HT1080 (cell line): ENCODE measurements at regions not wholly inside any gene's neighbourhood (a gene's known extent, or its start where the extent isn't known, plus 50 kb on each side); places are given as distances from the start of the nearest gene placed in this dataset.

Experiments
- DNase-seq: peaks from one replicate; pipeline ENCODE4 v3.0.0-alpha.2; 2015; ENCODE audit warnings: low read depth

DNA sequence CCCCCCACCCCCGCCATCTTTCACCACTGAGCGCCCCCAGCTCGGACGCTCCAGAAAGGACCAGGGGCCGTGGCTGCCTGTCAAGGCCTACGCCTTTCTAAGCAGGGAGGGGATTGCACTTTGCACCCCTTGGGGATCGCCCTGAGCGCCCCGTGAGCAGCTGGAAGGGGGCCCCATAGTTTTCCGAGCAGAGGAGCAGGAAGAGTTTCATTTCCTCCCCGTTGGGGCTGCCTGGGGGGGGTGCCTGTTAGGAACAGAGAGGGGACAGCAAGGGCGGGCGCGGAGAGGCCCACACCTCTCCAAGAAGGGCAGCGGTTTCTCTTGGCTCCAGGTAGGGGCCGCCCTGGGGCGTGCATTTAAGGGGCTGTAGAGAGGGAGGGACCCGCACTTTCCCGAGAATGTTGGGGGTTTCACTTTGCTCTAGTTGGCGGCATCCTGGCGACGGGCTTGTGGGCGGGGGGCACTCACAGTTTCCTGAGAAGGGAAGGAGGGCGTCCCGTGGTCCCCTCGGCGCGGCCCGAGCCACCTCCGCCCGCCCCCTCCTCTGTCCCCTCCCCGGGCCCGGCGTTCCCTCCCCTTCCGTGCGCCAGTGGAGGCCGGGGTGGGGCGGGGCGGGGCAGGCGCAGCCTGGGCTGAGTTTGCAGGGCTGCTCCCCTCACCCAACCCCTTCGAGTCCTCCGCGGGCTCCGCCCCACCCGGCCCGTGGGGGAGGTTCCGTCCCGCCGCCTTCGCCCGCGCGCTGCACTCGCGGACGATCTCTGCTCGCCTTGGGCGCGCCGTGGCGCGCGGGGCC is 82.3 kb upstream of the CD99 start:
- peak; percentile 79 for DNase-seq

DNA sequence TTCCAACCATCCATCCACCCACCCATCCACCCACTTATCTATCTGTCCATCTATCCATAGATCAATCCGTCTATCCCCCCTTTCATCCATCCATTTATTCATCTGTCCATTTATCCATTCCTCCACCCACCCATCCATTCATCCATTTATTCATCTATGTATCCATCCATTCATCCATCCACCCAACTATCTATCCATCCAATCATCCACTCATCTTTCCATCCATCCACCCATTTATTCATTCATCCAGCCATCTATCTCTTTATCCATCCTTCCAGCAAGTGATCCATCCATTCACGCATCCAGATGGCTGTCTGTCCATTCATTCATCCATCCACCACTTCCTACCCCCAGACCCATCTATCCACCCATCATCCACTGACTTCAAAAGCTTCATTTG is 84.0 kb upstream of the CD99 start:
- DNase-seq, result no peak

DNA sequence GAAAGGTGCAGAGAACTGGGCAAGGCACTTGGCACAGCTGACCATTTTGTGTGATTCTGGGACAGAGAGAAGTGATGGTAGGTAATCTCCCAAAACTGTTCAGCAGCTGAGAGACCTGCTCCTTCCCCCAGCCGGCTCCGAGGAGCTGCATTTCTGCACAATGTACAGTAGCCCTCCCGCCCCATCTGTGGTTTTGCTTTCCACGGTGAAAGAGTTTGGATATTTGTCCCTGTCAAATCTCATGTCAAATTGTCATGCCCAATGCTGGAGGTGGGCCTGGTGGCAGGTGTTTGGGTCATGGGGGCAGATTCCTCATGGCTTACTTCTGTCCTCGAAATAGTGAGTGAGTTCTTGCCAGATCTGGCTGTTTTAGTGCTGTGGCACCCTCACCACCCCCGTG is 90.5 kb upstream of the CD99 start:
- no peak for DNase-seq

DNA sequence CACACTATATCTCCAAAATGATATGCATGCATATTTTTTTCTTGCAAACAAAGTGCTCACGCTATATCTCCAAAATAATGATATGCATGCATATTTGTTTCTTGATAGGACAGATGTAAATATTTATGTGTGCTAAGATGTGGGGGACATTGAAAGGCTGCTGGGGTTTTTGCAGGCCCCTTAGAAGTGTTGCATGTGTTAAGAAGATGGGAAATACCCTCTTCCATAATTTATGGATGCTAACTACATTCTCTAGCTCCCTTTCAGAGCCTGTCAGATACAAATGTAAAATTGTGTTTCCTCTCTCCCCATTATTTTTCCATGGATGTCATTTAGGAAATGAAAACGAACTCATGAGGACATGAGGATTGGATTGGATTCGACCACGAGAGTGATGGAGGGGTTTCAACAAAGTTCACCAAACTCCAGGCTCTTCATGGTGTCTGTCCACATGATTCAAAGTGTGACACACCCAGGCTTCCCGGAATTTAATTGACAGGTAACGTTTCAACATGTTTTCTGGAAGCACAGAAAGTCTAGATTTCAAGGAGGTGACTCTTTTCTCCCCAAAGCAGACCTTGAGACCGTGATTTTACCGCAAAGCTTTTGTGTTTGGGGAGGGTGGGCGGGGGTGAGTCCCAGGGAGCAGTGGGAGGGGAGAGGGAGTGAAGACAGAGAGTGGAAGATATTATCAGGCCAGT is 94.4 kb upstream of the CD99 start:
- no peak for DNase-seq

DNA sequence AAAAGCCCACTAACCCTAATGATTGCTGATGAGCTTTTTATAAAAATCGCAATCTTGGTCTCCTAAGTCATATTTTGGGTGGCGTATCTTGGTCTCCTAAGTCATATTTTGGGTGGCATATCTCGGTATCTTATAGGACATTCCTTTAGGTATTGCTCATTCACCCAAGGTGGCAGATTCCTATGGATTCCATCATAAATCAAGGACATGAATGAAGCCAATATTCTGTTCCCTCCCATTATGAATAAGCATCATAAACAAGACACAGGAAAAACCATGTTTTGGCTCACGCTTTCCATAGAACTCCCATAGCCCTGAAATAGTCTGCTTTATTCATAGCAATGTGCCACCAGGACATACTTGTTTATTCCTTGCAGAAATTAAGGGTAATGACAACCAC is 95.0 kb upstream of the CD99 start:
- no peak for DNase-seq

DNA sequence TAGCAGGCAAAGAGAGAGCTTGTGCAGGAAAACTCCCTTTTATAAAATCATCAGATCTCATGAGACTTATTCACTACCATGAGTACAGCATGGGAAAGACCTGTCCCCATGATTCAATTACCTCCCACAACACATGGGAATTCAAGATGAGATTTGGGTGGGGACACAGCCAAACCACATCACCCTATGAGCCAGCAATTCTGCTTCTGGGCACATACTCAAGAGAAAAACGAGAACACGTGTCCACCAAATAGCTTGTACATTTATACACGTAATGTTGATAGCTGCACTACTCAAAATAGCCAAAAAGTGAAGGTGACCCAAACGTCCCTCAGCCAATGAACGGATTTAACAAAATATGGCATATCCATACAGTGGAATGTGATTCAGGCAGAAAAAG is 94.5 kb upstream of the DHRSX start:
- no peak for DNase-seq

DNA sequence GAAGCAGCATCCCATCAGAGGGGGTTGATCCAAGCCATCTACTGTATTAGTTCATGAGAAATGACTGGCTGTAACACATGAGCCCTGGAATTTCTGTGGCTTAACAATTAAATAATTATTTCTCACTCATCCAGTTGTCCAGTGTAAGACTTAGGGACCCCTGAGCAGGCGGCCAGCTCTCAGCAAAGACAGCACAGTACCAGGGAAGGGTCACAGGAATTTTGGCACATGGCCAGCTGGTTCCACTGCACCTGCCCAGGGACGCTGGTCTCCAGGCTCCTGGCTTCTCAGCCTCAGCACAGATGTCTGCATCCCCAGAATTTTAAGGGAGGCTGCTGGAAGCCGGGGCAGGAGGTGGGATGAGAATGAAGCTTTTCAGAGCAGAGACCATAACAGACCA is 93.7 kb upstream of the DHRSX start:
- DNase-seq, result no peak

DNA sequence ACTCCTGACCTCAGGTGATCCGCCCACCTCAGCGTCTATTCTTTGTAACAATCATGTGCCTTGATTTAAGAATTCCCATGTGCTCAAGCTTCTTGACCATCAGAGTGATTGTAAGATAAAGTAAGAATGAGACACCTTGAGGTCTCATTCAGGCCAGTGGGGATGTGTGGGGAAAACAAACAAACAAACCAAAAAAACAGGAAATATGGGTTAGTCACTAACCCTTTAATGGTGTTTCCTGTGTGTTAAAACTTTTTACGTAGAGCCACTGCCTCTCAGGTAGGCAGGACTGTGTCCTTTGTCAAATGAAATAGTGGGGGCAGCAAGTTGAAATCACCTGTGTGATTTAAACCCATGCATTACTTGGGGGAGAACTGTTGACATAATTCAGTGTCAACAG is 91.5 kb upstream of the DHRSX start:
- DNase-seq, result no peak

DNA sequence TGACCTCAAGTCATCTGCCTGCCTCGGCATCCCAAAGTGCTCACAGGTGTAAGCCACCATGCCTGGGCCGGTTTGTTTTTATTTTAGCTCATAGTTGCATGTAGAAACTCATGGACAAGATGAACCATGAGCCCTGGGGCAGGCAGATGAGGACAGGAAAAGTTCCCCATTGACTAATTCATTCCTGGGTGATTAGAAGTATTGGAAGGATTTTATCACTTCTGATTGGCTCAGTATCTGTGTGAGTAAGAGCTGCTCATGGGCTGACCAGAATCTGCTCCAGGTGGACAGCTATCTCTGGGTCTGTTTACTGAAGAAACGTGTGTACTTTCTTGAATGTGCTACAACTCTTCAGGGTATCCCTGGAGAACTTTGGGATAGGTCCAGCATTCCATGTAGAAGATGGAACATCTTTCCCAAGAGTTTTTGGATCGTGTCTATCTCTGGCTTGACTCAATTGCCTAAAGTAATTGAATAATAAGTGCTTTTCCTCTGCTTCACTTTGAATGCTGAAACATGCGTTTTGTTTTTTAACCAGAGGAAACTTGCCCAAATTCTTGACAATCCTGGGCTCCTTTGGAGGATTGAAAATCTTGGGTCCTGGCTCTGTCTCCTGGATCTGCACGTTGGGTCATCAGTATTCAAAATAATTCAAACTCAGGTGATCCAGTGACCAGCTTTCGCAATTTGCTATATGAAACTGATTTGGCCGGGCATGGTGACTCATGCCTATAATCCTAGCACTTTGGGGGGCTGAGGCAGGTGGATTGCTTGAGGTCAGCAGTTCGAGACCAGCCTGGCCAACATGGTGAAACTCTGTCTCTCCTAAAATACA is 88.6 kb upstream of the DHRSX start:
- no peak for DNase-seq

DNA sequence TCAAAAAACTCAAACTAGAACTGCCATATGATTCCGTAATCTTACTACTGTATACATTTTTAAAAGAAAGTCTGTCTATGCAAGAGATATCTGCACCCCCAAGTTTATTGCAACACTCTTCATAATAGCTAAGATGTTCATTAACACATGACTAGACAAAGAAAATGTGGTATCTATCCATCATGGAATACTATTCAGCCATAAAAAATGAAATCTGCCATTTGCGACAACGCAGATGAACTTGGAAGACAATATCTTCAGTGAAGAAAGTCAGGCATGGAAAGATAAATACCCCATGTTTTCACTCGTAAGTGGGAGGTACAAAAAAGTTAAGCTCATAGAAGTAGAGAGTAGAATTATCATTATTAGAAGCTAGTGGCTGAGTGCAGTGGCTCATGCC is 87.3 kb upstream of the DHRSX start:
- no peak for DNase-seq

DNA sequence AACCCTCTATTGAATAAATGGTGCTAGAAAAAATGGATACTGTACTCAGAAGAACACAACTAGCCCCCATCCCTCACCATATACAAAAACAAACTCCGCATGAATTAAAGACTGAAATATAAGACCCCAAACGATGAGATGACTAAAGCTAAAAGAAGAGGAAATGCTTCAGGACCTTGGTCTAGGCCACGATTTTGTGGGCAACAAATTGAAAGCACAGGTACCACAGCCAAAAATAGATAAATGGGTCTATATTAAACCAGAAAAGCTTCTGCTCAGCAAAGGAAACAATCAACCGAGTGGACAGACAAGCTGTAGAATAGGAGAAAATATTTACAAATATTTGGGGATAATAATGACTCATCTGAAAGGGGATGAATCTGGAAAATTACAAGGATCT is 86.4 kb upstream of the DHRSX start:
- no peak for DNase-seq

DNA sequence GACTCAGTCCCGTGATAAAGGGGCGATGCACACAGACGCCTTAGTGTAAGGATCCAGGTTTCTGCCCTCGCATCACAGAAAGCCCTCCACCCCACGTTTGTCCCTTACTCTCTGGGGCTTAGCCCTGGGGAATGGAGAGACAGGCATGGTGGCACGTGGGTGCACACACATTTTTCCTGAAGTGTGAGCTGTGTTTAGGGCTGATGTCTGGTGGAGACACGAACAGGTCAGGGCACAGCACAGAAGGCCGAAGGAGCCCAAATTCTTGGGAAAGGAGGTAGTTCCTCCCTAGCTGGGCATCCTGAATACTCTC is 84.3 kb upstream of the DHRSX start:
- no peak for DNase-seq

DNA sequence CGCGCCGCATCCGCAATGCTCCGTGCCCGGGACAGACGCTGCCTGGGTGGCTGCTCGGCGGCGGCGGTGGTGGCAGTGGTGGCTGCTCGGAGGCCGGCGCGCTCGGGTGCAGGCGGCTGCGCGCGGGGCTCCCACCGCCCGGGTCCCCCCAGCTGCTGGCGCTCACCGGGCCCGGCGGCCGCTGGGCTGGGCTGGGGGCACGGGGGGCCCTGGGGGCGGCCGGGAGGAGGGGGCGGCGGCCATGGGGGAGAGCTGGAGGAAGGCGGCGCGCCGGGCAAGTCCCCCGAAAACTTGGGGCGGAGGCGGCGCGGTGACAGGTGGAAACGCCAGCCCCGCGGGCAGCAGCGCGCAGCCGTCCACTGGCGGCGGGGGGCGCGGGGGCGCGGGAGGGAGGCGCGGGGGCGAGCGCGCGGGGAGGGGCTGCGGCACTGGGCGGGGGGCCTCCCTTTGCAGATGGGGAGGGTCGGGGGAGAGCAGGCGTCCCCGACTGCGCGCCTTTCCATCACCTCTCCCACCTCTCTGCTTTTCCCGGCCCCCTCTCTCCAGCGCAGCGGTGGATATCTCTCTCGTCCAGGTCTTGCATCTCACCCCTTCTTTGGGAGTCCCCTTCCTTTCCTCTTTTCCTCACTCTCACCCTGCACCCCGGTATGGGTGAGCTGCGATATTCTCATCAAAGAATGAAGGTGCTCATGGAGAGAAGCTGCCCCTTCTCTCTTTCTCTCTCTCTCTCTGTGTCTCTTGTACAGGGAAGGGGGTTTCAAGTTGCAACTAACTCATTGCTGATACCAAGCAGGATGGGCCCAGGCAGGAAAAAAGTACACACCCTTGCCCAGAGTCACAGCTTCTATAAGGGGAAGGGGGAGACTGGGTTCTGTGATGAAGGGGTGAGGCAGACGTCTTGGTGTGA is 83.7 kb upstream of the DHRSX start:
- no peak for DNase-seq

DNA sequence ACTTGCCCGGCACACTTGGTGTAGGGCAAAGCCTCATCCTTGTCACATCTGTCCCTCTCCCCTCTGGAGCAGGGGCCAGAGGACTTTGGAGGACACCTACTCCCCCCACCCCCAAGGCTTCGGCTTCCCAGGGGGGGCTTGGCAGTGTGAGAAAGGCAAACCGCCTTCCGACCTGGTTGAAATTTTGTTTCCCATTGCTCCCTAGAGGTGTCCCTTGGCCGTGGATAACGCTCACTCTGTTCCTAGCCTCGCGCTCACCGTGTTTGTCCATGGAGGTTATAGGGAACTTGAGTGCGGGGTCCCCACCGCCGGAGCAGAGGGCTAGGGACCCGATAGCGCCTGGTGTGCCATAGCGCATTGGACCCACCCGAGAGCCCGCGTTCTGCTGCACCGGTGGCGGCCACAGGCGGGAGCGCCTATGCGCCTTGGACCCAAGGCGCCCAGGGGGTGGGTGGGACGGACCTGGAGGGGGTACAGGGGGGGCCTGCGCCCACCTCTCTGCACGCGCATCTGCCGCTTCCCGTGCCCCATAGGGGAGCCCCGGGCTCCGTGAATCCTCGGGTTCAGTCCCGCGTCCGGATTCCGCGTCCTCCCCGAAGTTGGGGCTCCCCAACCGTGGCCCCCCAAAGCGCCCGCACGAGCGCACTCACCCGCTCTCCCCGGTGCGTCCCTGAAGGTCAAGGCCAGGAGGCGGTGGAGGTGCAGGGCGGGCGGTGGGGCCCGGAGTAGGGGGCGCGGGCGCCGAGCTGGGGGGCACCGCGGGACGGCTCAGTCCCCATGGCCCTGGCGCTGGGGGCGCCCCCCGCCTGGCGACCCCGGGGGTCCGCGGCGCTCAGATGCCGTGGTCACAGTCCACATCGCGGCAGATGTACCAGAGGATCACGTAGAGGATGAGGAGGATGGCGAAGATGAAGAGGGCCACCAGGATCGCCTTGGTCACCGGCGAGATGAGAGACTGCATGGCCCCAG is 82.7 kb upstream of the DHRSX start:
- no peak for DNase-seq

DNA sequence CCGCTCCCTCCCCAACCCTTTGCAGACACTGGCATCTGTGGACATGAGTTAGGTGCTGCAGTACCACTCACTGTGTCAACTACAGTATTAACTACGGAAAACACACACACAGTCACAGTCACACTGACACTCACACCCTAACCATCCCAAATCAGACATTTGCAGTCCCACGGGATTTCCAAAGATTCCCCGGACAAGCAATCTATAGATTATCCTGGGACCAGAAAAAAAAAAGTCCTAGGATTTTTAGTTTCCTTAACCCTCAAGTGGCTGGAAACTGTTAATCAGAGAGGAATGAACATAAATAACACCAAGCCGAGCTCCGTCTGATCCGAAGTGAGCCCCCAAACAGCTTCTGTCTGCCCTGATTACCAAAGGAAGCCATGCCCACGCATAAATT is 81.9 kb upstream of the DHRSX start:
- DNase-seq, result no peak

DNA sequence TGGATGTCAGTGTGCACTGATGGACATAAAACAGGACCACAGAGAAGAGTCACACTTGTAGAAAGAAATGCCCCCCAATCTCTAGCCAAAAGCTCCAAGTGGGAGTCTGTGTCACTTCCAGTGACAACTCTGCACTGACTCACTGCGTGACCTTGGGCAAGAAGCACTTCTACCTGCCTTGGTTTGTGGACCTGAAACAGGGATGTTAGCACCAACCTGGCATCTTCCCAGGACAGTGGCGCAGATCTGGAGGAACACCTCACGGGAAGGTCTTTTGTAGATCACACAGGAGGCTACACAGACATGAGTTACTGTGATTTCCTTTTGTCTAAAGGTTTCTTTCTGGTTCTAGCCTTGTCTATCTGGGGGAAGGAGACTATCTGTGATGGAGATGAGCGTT is 80.5 kb upstream of the DHRSX start:
- DNase-seq, result no peak

DNA sequence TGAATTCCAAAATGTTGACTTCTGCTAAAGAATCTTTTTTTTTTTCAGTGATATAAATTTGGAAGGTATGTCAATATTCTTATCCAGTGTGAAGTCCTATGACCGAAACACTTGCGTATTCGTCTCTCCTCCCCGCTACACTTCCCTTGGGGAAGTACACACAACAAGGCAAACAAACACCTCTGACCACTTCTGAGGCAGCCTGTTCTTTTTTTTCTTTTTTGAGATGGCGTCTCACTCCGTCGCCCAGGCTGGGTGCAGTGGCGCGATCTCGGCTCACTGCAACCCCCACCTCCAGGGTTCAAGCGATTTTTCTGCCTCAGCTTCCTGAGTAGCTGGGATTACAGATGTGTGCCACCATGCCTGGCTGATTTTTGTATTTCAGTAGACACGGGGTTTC is 78.1 kb upstream of the DHRSX start:
- no peak for DNase-seq

DNA sequence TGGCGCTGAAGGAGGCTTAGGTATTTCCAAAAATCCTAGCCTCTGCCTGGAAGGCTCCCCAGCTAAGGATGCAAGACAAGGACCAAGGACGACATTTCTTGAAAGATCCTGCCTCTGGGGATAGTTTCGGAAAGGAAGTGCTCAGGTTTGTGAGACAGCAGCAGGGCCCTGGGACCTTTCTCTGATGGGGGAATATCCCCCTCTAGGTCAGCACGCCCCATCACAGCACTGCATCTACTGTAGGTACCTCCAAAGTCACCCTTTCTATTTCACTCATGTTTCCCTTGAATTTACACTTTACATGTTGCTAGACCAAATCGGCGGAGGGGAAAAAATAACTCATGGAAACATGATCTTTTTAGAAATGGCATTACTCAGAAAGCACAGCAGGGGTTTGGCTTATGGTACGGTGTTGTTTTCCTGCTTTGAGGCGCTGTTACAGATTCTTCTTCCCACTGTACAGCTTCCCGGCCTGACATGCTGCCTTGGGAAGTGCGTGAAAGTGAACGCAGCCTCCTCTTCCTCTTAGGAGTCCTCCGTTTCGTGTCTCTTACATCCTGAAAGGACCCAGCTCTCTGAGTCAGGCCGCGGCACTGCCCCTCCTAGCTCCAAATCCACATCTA is 77.2 kb upstream of the DHRSX start:
- DNase-seq, result peak; percentile 6

DNA sequence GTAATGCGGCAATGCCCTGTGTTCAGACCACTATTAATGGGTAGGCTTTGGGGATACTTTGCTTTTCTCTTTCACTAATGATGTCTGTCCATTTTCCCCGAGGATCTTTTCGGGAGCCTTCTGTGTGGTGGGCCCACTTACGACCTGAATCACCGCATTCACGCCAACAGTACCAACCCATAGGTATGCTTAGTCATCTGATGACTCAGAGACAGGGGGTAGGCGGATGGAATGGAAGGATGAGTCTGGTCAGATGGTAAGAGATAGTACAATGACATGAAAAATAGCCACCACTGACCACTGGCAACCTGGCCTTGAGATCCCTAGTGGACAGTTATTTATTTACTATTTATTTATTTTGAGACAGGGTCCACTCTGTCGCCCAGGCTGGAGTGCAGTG is 76.0 kb upstream of the DHRSX start:
- peak; percentile 69 for DNase-seq

DNA sequence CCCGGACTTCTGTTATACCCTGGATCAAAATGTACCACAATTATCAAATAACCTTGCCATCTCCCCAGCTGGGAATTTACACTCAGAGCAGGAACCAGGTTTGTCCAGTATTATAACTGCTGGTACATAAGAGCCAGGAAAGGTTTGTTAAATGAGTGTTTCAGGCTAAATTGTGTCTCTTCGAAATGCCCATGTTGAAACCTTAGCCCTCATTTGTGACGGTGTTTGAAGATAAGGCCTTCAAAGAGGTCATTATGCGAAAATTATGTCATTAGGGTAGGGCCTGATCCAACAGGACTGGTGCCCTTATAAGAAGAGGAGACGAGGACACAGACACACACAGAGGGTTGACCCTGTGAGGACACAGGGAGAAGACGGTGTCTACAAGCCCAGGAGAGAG is 73.5 kb upstream of the DHRSX start:
- DNase-seq, result no peak
